ENCODE measurements at regions not wholly inside any gene's neighbourhood (a gene's known extent, or its start where the extent isn't known, plus 50 kb on each side); places are given as distances from the start of the nearest gene placed in this dataset.
A peak's percentile ranks its signal among the peaks of the same experiment; 100 is the strongest.

GRCh38 chr6:85705220-85705619, 62.5 kb upstream of the SYNCRIP start:
- intact Hi-C loops (cut with DNase I), result no loop called here
- TF ChIP-seq POLR2A (IDR thresholded peaks at IDR 0.05), result no peak
- TF ChIP-seq CTCF (IDR thresholded peaks at IDR 0.05), result no peak
- DNase-seq, result no peak
- no peaks in the 10 kb centered on the region for H3K4me1 ChIP-seq
- 77 to 94% (median 86%) methylated on average over 3 to 8 of the region's 8 CpGs for WGBS, 4 donors
- no peaks in the 10 kb centered on the region for H3K27me3 ChIP-seq
- H3K27ac ChIP-seq, result no peak overlapping the region
- H3K9me3 ChIP-seq, result peaks cover 0 to 8% (median 0%) of the 10 kb centered on the region in 12 donors
- no peak overlapping the region for H3K4me3 ChIP-seq
- H3K36me3 ChIP-seq, result no peaks in the 10 kb centered on the region
- ATAC-seq, result peak in 1 of 4 donors; percentile 26

DNA sequence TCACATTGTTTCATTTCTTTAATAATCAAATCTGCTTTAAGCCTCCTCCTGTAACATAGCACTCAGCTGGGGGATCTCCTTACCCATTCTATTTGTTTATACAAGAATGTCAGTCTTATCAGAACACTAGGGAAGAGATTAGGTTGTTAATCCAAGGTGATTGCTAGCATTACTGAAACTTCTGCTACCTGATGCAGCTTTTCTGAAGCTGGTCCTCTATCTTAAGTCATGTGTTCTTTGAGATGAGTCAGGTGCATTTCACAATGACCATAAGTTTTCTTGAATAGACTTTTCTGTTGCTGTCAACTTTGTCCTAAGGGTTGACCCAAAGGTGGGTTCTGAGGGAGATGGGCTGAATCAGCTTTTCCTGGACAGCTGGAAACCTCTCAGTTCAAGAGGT, 60.7 kb upstream of the SYNCRIP start:
- Histone ChIP-seq H3K27me3 (no peaks in the 10 kb centered on the region), H3K9me3 (no peaks in the 10 kb centered on the region), H3K36me3 (no peaks in the 10 kb centered on the region), H3K27ac (no peak overlapping the region), H3K4me3 (no peak overlapping the region), H3K4me1 (no peaks in the 10 kb centered on the region)
- DNase-seq (no peak), ATAC-seq (no peak)
- intact Hi-C loops (cut with DNase I), result no loop called here
- no peak for TF ChIP-seq CTCF (IDR thresholded peaks at IDR 0.05)
